Esophagus muscularis mucosa (tissue), 4 donors: ENCODE measurements at regions not wholly inside any gene's neighbourhood (a gene's known extent, or its start where the extent isn't known, plus 50 kb on each side); places are given as distances from the start of the nearest gene placed in this dataset.

Source experiments
- EP300 ChIP-seq: sonication (generic); formaldehyde crosslinking; IDR thresholded peaks from one replicate; pipeline ENCODE4 v1.6.1; 2017; ENCODE audit warnings: antibody characterized with exemption
- POLR2A ChIP-seq: fragments of 450-650 bp; IDR thresholded peaks from one replicate; pipeline ENCODE4 v1.6.1; 2017; ENCODE audit warnings: antibody characterized with exemption, moderate library complexity, mild to moderate bottlenecking, low read depth
- TF ChIP-seq, protein P1 (sequence below), 3 experiments: fragments of 200-600 bp in 2 of 3; fragments of 450-650 bp in 1 of 3; sonication (generic) in 2 of 3; IDR thresholded peaks; one replicate each; pipeline ENCODE4 v1.5.1; 2017 to 2019; ENCODE audit warnings: antibody characterized with exemption in 3 of 3, mild to moderate bottlenecking in 2 of 3, moderate library complexity in 1 of 3

DNA sequence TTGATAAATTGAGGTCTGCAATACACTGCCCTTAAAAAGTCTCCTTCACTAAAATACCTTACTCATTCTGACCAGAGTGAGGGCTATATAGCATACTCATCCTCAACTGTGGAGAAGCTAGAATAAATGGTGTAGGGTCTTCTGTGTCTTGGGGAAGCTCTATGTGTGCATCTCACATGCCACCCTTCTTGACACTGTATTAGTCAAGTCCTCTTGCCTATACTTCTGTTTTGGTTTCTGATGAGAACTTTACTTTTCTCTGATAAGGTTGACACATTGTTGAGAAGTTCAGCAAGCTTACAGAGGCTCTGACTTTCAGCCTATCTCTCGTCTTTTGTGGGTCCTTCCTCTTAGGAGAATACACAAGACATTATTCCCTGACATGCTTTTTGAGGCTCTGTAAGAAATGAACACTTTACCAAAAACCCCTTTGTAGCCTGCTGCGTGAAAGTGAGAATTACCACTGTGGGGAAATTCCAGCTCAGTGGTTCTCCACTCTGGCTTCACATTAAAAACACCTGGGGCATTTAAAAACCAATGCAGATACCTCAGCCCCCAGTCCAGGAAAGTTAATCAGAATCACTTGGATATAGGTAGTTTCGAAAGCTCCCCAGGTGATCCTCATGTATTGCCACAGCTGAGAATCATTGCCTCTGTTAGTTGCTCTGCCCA is 372.1 kb upstream of the HS3ST5 start:
- TF ChIP-seq, protein P1, sequence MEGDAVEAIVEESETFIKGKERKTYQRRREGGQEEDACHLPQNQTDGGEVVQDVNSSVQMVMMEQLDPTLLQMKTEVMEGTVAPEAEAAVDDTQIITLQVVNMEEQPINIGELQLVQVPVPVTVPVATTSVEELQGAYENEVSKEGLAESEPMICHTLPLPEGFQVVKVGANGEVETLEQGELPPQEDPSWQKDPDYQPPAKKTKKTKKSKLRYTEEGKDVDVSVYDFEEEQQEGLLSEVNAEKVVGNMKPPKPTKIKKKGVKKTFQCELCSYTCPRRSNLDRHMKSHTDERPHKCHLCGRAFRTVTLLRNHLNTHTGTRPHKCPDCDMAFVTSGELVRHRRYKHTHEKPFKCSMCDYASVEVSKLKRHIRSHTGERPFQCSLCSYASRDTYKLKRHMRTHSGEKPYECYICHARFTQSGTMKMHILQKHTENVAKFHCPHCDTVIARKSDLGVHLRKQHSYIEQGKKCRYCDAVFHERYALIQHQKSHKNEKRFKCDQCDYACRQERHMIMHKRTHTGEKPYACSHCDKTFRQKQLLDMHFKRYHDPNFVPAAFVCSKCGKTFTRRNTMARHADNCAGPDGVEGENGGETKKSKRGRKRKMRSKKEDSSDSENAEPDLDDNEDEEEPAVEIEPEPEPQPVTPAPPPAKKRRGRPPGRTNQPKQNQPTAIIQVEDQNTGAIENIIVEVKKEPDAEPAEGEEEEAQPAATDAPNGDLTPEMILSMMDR (IDR thresholded peaks at IDR 0.05) = no peak
- no peak for TF ChIP-seq EP300
- TF ChIP-seq POLR2A = no peak
